ENCODE measurements at regions not wholly inside any gene's neighbourhood (a gene's known extent, or its start where the extent isn't known, plus 50 kb on each side); places are given as distances from the start of the nearest gene placed in this dataset.

DNA sequence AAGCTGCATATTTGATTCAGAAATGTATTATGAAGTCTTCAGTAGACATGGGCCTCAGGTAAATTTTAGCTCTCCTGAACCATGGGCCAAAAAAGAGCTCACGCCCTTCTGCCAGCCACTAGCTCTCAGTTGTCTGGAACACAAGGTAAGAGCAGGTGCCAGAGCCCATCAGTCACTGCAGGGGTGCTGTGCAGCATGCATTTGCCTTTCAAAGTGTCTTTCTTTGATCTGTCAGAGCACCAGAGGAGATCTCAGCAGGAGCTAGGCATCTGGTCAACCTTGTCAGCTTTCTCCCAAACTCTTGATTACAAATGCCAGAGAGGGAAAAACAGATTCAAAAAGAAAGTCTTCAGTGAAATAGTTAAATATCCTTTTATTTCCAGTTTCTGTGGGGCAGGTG is 332.3 kb downstream of the COL11A1 start:
- no peaks in the 10 kb centered on the region for H3K4me1 Mint-ChIP-seq
- no peaks in the 10 kb centered on the region for H3K36me3 Mint-ChIP-seq
- POLR2A ChIA-PET, result no interaction called here
- H3K27me3 Mint-ChIP-seq, result no peaks in the 10 kb centered on the region
- peaks cover 0 to 3% (median 0%) of the 10 kb centered on the region in 5 donors for H3K9me3 Mint-ChIP-seq
- no peak overlapping the region for H3K4me3 Mint-ChIP-seq
- Histone ChIP-seq H3K36me3 (ENCODE audit: insufficient read depth, low read length) (no peaks in the 10 kb centered on the region), H3K27me3 (ENCODE audit: insufficient read depth, low read length, poor library complexity, severe bottlenecking) (no peaks in the 10 kb centered on the region), H3K4me3 (ENCODE audit: low read length) (no peak overlapping the region), H3K27ac (ENCODE audit: low read depth, low read length) (no peak overlapping the region), H3K9me3 (ENCODE audit: low read length) (no peaks in the 10 kb centered on the region), H3K4me1 (ENCODE audit: insufficient read depth, low read length) (no peaks in the 10 kb centered on the region)
- CTCF ChIA-PET, result interaction anchor here (0.9 to 1.1 kb wide), 2 partner anchors 11 to 32 kb away, joined by 3 to 4 read pairs; no protein-coding TSS in a partner anchor
- no peak for DNase-seq
- no peak overlapping the region for H3K27ac Mint-ChIP-seq

DNA sequence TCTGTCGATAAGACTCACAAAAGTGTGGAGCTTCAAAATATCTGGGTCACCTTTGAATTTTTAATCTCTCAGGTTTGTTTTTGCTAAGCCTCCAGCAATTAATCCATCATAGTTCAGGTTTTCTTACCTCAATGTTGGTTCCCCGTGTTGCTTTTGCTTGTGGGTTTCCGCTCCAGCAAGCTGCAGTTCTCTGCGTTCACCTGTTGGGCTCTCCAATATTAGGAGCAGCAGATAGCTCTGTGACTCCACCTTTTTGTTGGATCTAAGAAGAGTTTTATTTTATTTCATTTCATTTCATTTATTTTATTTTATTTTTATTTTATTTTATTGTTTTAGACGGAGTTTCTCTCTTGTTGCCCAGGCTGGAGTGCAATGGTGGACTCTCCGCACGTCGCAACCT is 335.5 kb downstream of the COL11A1 start:
- no peaks in the 10 kb centered on the region for H3K36me3 Mint-ChIP-seq

DNA sequence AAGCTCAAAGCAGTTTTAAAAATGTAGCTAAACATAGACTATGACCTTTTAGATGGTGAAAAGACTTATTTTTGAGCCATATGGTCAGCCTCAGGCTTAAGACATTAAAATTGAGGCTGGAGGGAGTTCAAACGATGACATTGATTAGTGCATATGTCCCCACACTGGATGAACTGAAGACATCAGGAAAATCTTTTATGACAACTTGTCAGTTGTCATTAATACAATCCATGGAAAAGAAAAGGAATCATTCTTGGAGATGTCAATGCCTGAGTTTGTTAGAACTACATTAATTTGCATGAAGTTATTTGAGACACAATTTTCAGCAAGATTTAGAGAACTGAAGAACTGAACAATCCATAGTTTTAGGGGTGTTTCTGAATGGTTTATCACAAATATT is 349.9 kb downstream of the COL11A1 start:
- Mint-ChIP-seq H3K9me3 (peaks cover 0 to 8% (median 0%) of the 10 kb centered on the region in 5 donors), H3K4me1 (no peaks in the 10 kb centered on the region), H3K4me3 (no peak overlapping the region), H3K27me3 (no peaks in the 10 kb centered on the region), H3K36me3 (no peaks in the 10 kb centered on the region), H3K27ac (no peak overlapping the region)
- Histone ChIP-seq H3K9me3 (ENCODE audit: low read length) (no peaks in the 10 kb centered on the region), H3K4me3 (ENCODE audit: low read length) (no peak overlapping the region), H3K36me3 (ENCODE audit: insufficient read depth, low read length) (no peaks in the 10 kb centered on the region), H3K4me1 (ENCODE audit: insufficient read depth, low read length) (no peaks in the 10 kb centered on the region), H3K27me3 (ENCODE audit: insufficient read depth, low read length, poor library complexity, severe bottlenecking) (no peaks in the 10 kb centered on the region), H3K27ac (ENCODE audit: low read depth, low read length) (no peak overlapping the region)
- DNase-seq, result no peak
- ChIA-PET POLR2A (no interaction called here), CTCF (no interaction called here)

More for the DNA sequence above, 335.5 kb downstream of the COL11A1 start:
- H3K36me3 ChIP-seq (ENCODE audit: insufficient read depth, low read length), result no peaks in the 10 kb centered on the region
- ChIA-PET CTCF (no interaction called here), POLR2A (no interaction called here)
- no peak overlapping the region for H3K4me3 ChIP-seq (ENCODE audit: low read length)
- Mint-ChIP-seq H3K4me3 (no peak overlapping the region), H3K27me3 (no peaks in the 10 kb centered on the region), H3K9me3 (peaks cover 0 to 5% (median 0%) of the 10 kb centered on the region in 5 donors), H3K4me1 (no peaks in the 10 kb centered on the region), H3K27ac (no peak overlapping the region)
- no peaks in the 10 kb centered on the region for H3K4me1 ChIP-seq (ENCODE audit: insufficient read depth, low read length)
- H3K27me3 ChIP-seq (ENCODE audit: insufficient read depth, low read length, poor library complexity, severe bottlenecking), result no peaks in the 10 kb centered on the region
- no peak overlapping the region for H3K27ac ChIP-seq (ENCODE audit: low read depth, low read length)
- H3K9me3 ChIP-seq (ENCODE audit: low read length), result no peaks in the 10 kb centered on the region
- no peak for DNase-seq

DNA sequence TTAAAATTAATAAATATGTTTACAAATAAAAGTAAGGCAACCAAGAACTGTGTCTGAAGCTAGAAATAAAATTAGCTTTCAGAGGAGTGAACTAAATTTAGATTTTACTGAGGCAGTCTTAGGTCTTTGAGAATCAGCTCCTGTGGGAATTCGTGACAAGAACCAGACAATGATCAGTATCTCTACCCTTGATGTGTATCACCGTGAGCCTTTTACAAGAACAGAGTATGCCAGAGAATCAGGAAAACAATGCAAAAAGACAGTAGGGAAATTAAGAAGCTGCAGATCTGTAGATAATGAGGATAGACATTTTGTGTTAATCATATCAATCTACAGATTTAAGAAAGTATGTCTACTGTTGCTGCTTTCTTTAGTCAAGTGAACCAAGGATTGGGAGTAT is 351.0 kb downstream of the COL11A1 start:
- Histone ChIP-seq H3K27ac (ENCODE audit: low read depth, low read length) (no peak overlapping the region), H3K4me3 (ENCODE audit: low read length) (no peak overlapping the region), H3K9me3 (ENCODE audit: low read length) (no peaks in the 10 kb centered on the region), H3K36me3 (ENCODE audit: insufficient read depth, low read length) (no peaks in the 10 kb centered on the region), H3K27me3 (ENCODE audit: insufficient read depth, low read length, poor library complexity, severe bottlenecking) (no peaks in the 10 kb centered on the region), H3K4me1 (ENCODE audit: insufficient read depth, low read length) (no peaks in the 10 kb centered on the region)
- ChIA-PET POLR2A (no interaction called here), CTCF (no interaction called here)
- no peak for DNase-seq
- Mint-ChIP-seq H3K27me3 (no peaks in the 10 kb centered on the region), H3K4me1 (no peaks in the 10 kb centered on the region), H3K27ac (no peak overlapping the region), H3K36me3 (no peaks in the 10 kb centered on the region), H3K4me3 (no peak overlapping the region), H3K9me3 (peaks cover 0 to 8% (median 0%) of the 10 kb centered on the region in 5 donors)

DNA sequence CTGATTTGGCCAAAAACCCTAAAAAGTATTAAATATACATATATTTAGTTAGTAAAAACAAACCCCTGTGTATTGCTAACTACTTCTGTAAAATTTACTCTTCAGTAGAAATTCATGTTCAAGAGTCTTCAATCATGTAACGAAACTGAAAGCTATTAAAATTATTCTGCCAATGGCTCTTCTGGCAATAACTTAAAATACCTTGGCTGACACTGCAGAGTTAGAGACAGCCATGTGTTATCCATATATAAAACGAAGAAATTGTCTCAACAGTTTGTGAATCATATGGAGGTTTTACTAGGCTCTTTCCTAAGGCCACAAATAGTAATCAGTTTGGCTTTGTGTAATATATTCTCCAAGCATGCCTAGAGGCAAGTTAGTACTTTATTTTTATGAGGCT is 357.2 kb downstream of the COL11A1 start:
- H3K27ac Mint-ChIP-seq, result no peak overlapping the region
- peaks cover 0 to 8% (median 5%) of the 10 kb centered on the region in 5 donors for H3K9me3 Mint-ChIP-seq
- H3K27ac ChIP-seq (ENCODE audit: low read depth, low read length), result no peak overlapping the region
- no peaks in the 10 kb centered on the region for H3K36me3 Mint-ChIP-seq
- no peak for DNase-seq
- no peaks in the 10 kb centered on the region for H3K9me3 ChIP-seq (ENCODE audit: low read length)
- H3K4me1 Mint-ChIP-seq, result no peaks in the 10 kb centered on the region
- no peaks in the 10 kb centered on the region for H3K4me1 ChIP-seq (ENCODE audit: insufficient read depth, low read length)
- no peaks in the 10 kb centered on the region for H3K36me3 ChIP-seq (ENCODE audit: insufficient read depth, low read length)
- H3K4me3 Mint-ChIP-seq, result no peak overlapping the region
- no peaks in the 10 kb centered on the region for H3K27me3 ChIP-seq (ENCODE audit: insufficient read depth, low read length, poor library complexity, severe bottlenecking)
- H3K4me3 ChIP-seq (ENCODE audit: low read length), result no peak overlapping the region
- ChIA-PET CTCF (no interaction called here), POLR2A (no interaction called here)
- H3K27me3 Mint-ChIP-seq, result peaks cover 0 to 2% of the 10 kb centered on the region in 2 donors

DNA sequence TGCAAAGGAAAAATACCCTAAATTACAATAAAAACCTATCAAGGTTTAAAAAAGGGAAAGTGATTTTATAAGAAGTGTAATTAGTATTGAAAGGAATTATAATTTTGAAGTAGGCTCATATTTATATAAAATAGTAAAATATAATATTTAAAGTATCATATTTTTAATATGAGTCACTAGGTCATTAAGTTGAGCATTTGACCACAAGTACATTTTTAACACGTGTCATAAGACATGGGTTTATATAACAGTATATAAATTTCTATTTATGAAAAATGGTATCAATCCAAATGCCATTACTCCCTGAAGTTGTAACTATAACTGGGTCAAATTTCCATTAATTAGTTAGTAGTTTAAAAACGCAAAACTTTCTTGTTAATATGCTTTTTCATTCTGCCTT is 365.9 kb downstream of the COL11A1 start:
- Mint-ChIP-seq H3K4me3 (no peak overlapping the region), H3K27me3 (no peaks in the 10 kb centered on the region), H3K27ac (no peak overlapping the region), H3K4me1 (no peaks in the 10 kb centered on the region), H3K9me3 (peaks cover 4 to 23% (median 8%) of the 10 kb centered on the region in 5 donors), H3K36me3 (no peaks in the 10 kb centered on the region)
- POLR2A ChIA-PET, result no interaction called here
- H3K36me3 ChIP-seq (ENCODE audit: insufficient read depth, low read length), result no peaks in the 10 kb centered on the region
- DNase-seq, result no peak
- no peak overlapping the region for H3K27ac ChIP-seq (ENCODE audit: low read depth, low read length)
- no peaks in the 10 kb centered on the region for H3K9me3 ChIP-seq (ENCODE audit: low read length)
- no peaks in the 10 kb centered on the region for H3K4me1 ChIP-seq (ENCODE audit: insufficient read depth, low read length)
- no peaks in the 10 kb centered on the region for H3K27me3 ChIP-seq (ENCODE audit: insufficient read depth, low read length, poor library complexity, severe bottlenecking)
- no peak overlapping the region for H3K4me3 ChIP-seq (ENCODE audit: low read length)
- CTCF ChIA-PET, result no interaction called here

DNA sequence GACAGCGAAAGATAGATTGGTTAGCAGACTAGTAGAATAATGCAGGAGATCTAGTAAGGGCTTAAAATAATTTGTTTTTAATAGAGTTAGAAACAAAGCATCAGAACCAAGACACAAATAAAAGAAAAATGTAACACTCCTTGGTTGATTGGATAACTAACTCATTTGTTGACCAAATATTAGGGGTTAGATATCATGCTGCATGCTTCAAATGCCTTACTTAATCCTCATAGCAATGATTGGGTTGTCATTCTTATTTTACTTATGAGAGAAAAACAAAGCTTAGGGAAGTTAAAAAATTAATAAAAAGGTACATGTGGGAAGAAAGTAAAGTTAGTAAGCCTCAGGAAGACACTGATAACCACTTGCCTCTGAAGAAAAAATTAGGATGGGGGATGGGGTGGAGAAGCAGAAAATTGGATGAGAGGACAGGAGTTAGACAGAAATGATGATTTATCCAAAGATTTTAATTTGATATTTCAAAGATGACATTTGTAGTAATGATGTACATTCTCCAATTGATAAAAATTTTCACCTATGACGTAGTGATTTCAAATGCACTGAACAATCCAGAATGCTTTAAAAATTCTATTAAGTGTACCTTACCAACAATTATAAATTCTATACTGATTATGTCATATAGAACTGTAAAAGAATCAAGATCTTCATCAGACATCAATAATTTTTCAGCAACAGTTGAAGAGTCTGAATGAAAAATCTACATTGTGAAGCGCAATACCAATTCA is 374.7 kb downstream of the COL11A1 start:
- Mint-ChIP-seq H3K4me3 (no peak overlapping the region), H3K36me3 (no peaks in the 10 kb centered on the region), H3K9me3 (peaks cover 0 to 14% (median 0%) of the 10 kb centered on the region in 5 donors), H3K27ac (no peak overlapping the region), H3K4me1 (no peaks in the 10 kb centered on the region), H3K27me3 (no peaks in the 10 kb centered on the region)
- no peaks in the 10 kb centered on the region for H3K36me3 ChIP-seq (ENCODE audit: insufficient read depth, low read length)
- no peaks in the 10 kb centered on the region for H3K27me3 ChIP-seq (ENCODE audit: insufficient read depth, low read length, poor library complexity, severe bottlenecking)
- no peaks in the 10 kb centered on the region for H3K9me3 ChIP-seq (ENCODE audit: low read length)
- POLR2A ChIA-PET, result no interaction called here
- DNase-seq, result no peak
- H3K27ac ChIP-seq (ENCODE audit: low read depth, low read length), result no peak overlapping the region
- no peak overlapping the region for H3K4me3 ChIP-seq (ENCODE audit: low read length)
- no peaks in the 10 kb centered on the region for H3K4me1 ChIP-seq (ENCODE audit: insufficient read depth, low read length)
- CTCF ChIA-PET, result no interaction called here

DNA sequence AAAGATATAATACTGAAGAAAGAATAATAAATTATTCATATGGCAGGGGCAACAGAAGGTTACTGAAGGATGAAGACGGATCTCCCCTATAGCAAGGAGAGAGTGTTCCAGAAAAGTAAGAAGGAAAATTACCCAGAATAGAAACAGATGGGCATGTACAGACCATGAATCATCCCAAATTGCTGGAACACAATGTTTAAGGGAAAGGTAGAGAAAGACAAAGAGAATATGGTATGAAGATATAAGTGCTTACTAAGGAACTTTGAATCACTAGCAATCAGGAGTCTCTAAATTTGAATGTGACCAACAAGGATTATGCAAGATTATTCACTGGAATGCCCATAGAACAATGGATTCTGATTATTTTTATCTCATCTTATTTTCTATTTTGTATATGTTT is 375.4 kb downstream of the COL11A1 start:
- Histone ChIP-seq H3K9me3 (ENCODE audit: low read length) (no peaks in the 10 kb centered on the region), H3K27me3 (ENCODE audit: insufficient read depth, low read length, poor library complexity, severe bottlenecking) (no peaks in the 10 kb centered on the region), H3K36me3 (ENCODE audit: insufficient read depth, low read length) (no peaks in the 10 kb centered on the region), H3K27ac (ENCODE audit: low read depth, low read length) (no peak overlapping the region), H3K4me3 (ENCODE audit: low read length) (no peak overlapping the region), H3K4me1 (ENCODE audit: insufficient read depth, low read length) (no peaks in the 10 kb centered on the region)
- Mint-ChIP-seq H3K27ac (no peak overlapping the region), H3K27me3 (no peaks in the 10 kb centered on the region), H3K4me3 (no peak overlapping the region), H3K9me3 (peaks cover 0 to 14% (median 0%) of the 10 kb centered on the region in 5 donors), H3K4me1 (no peaks in the 10 kb centered on the region), H3K36me3 (no peaks in the 10 kb centered on the region)
- DNase-seq, result no peak
- ChIA-PET CTCF (no interaction called here), POLR2A (no interaction called here)

Measured in CD8-positive, alpha-beta memory T cell (primary cell).